ENCODE measurements at regions not wholly inside any gene's neighbourhood (a gene's known extent, or its start where the extent isn't known, plus 50 kb on each side); places are given as distances from the start of the nearest gene placed in this dataset.

DNA sequence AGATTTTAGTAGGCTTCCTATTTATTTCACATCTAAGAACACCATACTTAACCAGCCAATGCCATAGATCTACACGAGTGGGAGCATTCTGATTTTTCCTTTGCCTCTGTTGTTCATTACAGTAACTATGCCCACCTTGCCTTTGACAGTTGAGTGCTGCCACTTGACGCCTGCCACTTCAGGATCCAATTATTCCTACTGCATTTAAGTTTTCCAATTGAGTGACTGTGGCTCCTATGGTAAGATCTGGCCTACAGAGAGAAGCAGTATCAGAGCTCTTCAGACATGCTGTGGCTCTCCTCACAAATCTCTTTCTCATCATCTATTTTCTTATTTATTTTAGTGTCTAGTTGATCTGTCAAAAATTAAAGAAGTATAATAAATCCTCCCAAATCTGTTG, 403.0 kb upstream of the SPTLC3 start:
- no peak overlapping the region for H3K4me3 Mint-ChIP-seq
- no peak overlapping the region for H3K27ac Mint-ChIP-seq
- DNase-seq (ENCODE audit: extremely low spot score, unreplicated experiment), result no peak
- no peaks in the 10 kb centered on the region for H3K9me3 Mint-ChIP-seq
- peaks cover 3% of the 10 kb centered on the region for H3K27me3 Mint-ChIP-seq
- TF ChIP-seq, protein P1, sequence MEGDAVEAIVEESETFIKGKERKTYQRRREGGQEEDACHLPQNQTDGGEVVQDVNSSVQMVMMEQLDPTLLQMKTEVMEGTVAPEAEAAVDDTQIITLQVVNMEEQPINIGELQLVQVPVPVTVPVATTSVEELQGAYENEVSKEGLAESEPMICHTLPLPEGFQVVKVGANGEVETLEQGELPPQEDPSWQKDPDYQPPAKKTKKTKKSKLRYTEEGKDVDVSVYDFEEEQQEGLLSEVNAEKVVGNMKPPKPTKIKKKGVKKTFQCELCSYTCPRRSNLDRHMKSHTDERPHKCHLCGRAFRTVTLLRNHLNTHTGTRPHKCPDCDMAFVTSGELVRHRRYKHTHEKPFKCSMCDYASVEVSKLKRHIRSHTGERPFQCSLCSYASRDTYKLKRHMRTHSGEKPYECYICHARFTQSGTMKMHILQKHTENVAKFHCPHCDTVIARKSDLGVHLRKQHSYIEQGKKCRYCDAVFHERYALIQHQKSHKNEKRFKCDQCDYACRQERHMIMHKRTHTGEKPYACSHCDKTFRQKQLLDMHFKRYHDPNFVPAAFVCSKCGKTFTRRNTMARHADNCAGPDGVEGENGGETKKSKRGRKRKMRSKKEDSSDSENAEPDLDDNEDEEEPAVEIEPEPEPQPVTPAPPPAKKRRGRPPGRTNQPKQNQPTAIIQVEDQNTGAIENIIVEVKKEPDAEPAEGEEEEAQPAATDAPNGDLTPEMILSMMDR (conservative IDR thresholded peaks at IDR 0.05), result no peak
- no peaks in the 10 kb centered on the region for H3K4me1 Mint-ChIP-seq (ENCODE audit: unreplicated experiment)
- no peaks in the 10 kb centered on the region for H3K36me3 Mint-ChIP-seq

GRCh38 chr20:12610871-12611270, 397.9 kb upstream of the SPTLC3 start:
- Mint-ChIP-seq H3K27ac (no peak overlapping the region), H3K27me3 (peaks cover 3% of the 10 kb centered on the region), H3K4me3 (no peak overlapping the region), H3K4me1 (ENCODE audit: unreplicated experiment) (no peaks in the 10 kb centered on the region), H3K36me3 (no peaks in the 10 kb centered on the region), H3K9me3 (no peaks in the 10 kb centered on the region)
- TF ChIP-seq, protein P1 (conservative IDR thresholded peaks at IDR 0.05), result no peak
- DNase-seq (ENCODE audit: extremely low spot score, unreplicated experiment), result no peak

DNA sequence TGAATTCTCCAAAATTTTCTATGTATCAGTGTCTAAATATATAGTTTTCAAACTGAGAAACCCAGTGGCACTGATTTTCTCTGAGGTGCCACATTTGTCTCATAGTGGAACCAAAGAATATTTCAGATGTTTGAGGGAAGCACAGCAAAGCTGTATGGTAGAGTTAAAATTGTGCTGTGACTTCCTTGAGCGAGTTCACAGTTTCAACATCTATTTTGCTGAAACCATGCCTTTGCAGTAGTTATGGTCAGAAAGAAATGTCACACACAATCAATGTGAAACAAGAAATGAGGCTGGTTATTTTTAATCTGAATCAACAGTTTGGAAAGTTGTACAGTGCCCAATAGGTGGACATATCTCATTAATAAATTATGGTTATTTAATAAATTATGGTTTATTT, 394.0 kb upstream of the SPTLC3 start:
- H3K9me3 Mint-ChIP-seq, result no peaks in the 10 kb centered on the region
- H3K4me3 Mint-ChIP-seq, result no peak overlapping the region
- H3K27ac Mint-ChIP-seq, result no peak overlapping the region
- no peaks in the 10 kb centered on the region for H3K36me3 Mint-ChIP-seq
- DNase-seq (ENCODE audit: extremely low spot score, unreplicated experiment), result no peak
- no peaks in the 10 kb centered on the region for H3K27me3 Mint-ChIP-seq
- TF ChIP-seq, protein P1 (conservative IDR thresholded peaks at IDR 0.05), result no peak
- H3K4me1 Mint-ChIP-seq (ENCODE audit: unreplicated experiment), result no peaks in the 10 kb centered on the region

DNA sequence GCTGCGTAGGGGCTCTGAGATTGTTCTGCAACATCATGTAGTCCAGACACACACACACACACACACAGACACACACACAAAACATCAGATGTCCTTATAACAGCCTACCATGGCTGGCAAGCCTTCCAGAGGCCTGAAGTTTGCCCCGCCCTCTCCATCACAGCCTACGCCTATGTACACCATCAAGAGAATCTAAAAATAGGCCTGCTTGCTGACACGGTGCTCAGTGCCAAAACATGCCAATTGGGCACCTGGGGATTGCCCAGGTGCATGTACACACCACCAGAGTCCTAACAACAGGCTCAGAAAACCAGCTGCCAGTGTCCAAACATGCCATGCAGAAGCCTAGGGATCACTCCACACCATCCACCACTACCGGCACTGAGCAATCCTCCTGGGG, 391.7 kb upstream of the SPTLC3 start:
- H3K27me3 Mint-ChIP-seq, result no peaks in the 10 kb centered on the region
- no peak overlapping the region for H3K27ac Mint-ChIP-seq

GRCh38 chr20:12623870-12624269, 384.9 kb upstream of the SPTLC3 start:
- Mint-ChIP-seq H3K4me1 (ENCODE audit: unreplicated experiment) (no peaks in the 10 kb centered on the region), H3K9me3 (peaks cover 9% of the 10 kb centered on the region), H3K36me3 (no peaks in the 10 kb centered on the region), H3K27me3 (no peaks in the 10 kb centered on the region), H3K4me3 (no peak overlapping the region), H3K27ac (no peak overlapping the region)
- TF ChIP-seq, protein P1 (conservative IDR thresholded peaks at IDR 0.05), result no peak
- DNase-seq (ENCODE audit: extremely low spot score, unreplicated experiment), result no peak

More for the DNA sequence above, 391.7 kb upstream of the SPTLC3 start:
- TF ChIP-seq, protein P1 (conservative IDR thresholded peaks at IDR 0.05), result no peak
- Mint-ChIP-seq H3K4me1 (ENCODE audit: unreplicated experiment) (no peaks in the 10 kb centered on the region), H3K36me3 (no peaks in the 10 kb centered on the region), H3K9me3 (no peaks in the 10 kb centered on the region), H3K4me3 (no peak overlapping the region)
- DNase-seq (ENCODE audit: extremely low spot score, unreplicated experiment), result no peak

GRCh38 chr20:12627485-12627884, 381.3 kb upstream of the SPTLC3 start:
- no peaks in the 10 kb centered on the region for H3K36me3 Mint-ChIP-seq
- DNase-seq (ENCODE audit: extremely low spot score, unreplicated experiment), result no peak
- TF ChIP-seq, protein P1 (conservative IDR thresholded peaks at IDR 0.05), result no peak
- no peaks in the 10 kb centered on the region for H3K4me1 Mint-ChIP-seq (ENCODE audit: unreplicated experiment)
- peaks cover 10% of the 10 kb centered on the region for H3K9me3 Mint-ChIP-seq
- H3K4me3 Mint-ChIP-seq, result no peak overlapping the region
- no peaks in the 10 kb centered on the region for H3K27me3 Mint-ChIP-seq
- no peak overlapping the region for H3K27ac Mint-ChIP-seq

All from type B pancreatic cell (in vitro differentiated cells).